NT2/D1 (cell line): ENCODE measurements at regions not wholly inside any gene's neighbourhood (a gene's known extent, or its start where the extent isn't known, plus 50 kb on each side); places are given as distances from the start of the nearest gene placed in this dataset.

Experiments used
- DNase-seq: peaks from one replicate; pipeline ENCODE4 v3.0.0-alpha.2; 2011; ENCODE audit warnings: low read depth, low spot score
- H3K27me3 ChIP-seq: 2 replicates; pipeline ENCODE4 v1.6.0; 2011; ENCODE audit warnings: mild to moderate bottlenecking; ENCODE audit not compliant: insufficient read length, insufficient read depth
- H3K36me3 ChIP-seq: 2 replicates; pipeline ENCODE4 v1.6.1; 2011; ENCODE audit warnings: mild to moderate bottlenecking, low read length, mixed read lengths; ENCODE audit not compliant: insufficient read depth, insufficient read length
- H3K4me1 ChIP-seq: 2 replicates; pipeline ENCODE4 v1.5.1; 2011; ENCODE audit not compliant: insufficient read depth, insufficient read length
- H3K4me3 ChIP-seq: 2 replicates; pipeline ENCODE4 v1.5.1; 2011; ENCODE audit warnings: low read depth; ENCODE audit not compliant: insufficient read length
- H3K9ac ChIP-seq: 2 replicates; pipeline ENCODE4 v1.6.0; 2011; ENCODE audit warnings: low read depth; ENCODE audit not compliant: insufficient read length
- H3K9me3 ChIP-seq: 2 replicates; pipeline ENCODE4 v1.5.1; 2011; ENCODE audit warnings: mild to moderate bottlenecking, low read length; ENCODE audit not compliant: insufficient read depth
- SUZ12 ChIP-seq: IDR thresholded peaks from 2 replicates; pipeline ENCODE4 v1.6.1; 2011; ENCODE audit not compliant: insufficient read length, insufficient read depth; ENCODE audit errors: extremely low read depth
- YY1 ChIP-seq: IDR thresholded peaks from 2 replicates; pipeline ENCODE4 v1.6.1; 2011; ENCODE audit not compliant: insufficient read length, insufficient read depth
- ZNF274 ChIP-seq: IDR thresholded peaks from 2 replicates; pipeline ENCODE4 v1.6.1; 2011; ENCODE audit warnings: mild to moderate bottlenecking, low read depth, low read length

DNA sequence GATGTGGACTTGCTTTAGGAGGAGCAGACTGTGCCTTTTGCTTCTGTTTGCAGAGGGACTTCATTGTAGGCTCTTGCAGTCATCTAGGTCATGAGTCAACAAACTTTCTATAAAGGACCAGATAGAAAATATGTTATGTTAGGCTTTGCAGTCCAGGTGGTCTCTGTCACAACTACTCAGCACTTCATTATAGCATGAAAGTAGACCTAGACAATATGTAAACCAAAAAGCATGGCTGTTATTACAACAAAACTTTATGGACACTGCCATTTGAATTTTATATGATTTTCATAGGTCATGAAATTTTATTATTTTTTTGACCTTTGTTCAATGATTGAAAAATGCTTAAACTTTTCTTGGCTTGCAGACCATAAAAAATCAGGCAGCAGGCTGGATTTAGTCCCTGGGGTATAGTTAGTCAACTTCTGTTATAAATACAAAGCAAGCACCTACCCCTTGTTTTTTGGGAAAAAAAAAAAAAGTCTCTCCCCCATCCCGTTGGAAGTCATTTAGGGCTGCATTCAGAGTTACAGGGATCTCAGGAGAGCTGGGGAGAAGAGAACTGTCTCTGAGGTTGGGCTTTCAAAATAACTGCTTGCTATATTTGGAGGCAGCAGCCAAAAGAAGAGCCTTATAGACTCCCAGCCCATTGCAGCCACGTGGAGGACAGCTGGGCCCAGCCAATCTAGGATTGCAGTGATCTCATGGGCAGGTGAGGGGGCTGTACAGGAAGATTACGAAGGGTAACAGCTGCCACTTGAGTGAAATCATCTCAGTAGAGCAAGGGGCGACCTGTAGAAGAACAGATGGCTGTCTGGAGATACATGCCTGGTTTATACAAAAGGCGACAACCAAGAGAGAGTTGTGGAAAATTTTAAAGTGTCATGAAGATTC is 136.6 kb upstream of the TNC start:
- Histone ChIP-seq H3K36me3 (no peaks in the 10 kb centered on the region), H3K9me3 (peaks cover 6% of the 10 kb centered on the region; the same call in 1 of the 2 replicates), H3K9ac (no peak overlapping the region), H3K4me1 (no peaks in the 10 kb centered on the region), H3K4me3 (no peak overlapping the region), H3K27me3 (no peaks in the 10 kb centered on the region)
- no peak for DNase-seq
- TF ChIP-seq ZNF274 (no peak), YY1 (no peak), SUZ12 (no peak)

- H3K4me1 ChIP-seq: no peaks in the 10 kb centered on the region
- no peak for DNase-seq
- H3K36me3 ChIP-seq: no peaks in the 10 kb centered on the region
- no peak overlapping the region for H3K4me3 ChIP-seq
- no peaks in the 10 kb centered on the region for H3K9me3 ChIP-seq
- H3K27me3 ChIP-seq: no peaks in the 10 kb centered on the region
- TF ChIP-seq SUZ12 (no peak), YY1 (no peak), ZNF274 (no peak)
- H3K9ac ChIP-seq: no peak overlapping the region
Measured at GRCh38 chr9:115261656-115262081, 143.7 kb upstream of the TNC start.

- H3K4me3 ChIP-seq: no peak overlapping the region
- no peaks in the 10 kb centered on the region for H3K36me3 ChIP-seq
- no peak for DNase-seq
- no peaks in the 10 kb centered on the region for H3K4me1 ChIP-seq
- H3K27me3 ChIP-seq: no peaks in the 10 kb centered on the region
- H3K9me3 ChIP-seq: no peaks in the 10 kb centered on the region
- no peak for TF ChIP-seq SUZ12
- TF ChIP-seq ZNF274: no peak
- TF ChIP-seq YY1: no peak
- no peak overlapping the region for H3K9ac ChIP-seq
Measured at GRCh38 chr9:115262477-115262876, 144.5 kb upstream of the TNC start.

GRCh38 chr9:115262952-115263351 is 145.0 kb upstream of the TNC start:
- H3K4me3 ChIP-seq: no peak overlapping the region
- no peaks in the 10 kb centered on the region for H3K27me3 ChIP-seq
- no peak for DNase-seq
- H3K4me1 ChIP-seq: no peaks in the 10 kb centered on the region
- no peaks in the 10 kb centered on the region for H3K9me3 ChIP-seq
- H3K9ac ChIP-seq: no peak overlapping the region
- no peaks in the 10 kb centered on the region for H3K36me3 ChIP-seq
- no peak for TF ChIP-seq ZNF274

DNA sequence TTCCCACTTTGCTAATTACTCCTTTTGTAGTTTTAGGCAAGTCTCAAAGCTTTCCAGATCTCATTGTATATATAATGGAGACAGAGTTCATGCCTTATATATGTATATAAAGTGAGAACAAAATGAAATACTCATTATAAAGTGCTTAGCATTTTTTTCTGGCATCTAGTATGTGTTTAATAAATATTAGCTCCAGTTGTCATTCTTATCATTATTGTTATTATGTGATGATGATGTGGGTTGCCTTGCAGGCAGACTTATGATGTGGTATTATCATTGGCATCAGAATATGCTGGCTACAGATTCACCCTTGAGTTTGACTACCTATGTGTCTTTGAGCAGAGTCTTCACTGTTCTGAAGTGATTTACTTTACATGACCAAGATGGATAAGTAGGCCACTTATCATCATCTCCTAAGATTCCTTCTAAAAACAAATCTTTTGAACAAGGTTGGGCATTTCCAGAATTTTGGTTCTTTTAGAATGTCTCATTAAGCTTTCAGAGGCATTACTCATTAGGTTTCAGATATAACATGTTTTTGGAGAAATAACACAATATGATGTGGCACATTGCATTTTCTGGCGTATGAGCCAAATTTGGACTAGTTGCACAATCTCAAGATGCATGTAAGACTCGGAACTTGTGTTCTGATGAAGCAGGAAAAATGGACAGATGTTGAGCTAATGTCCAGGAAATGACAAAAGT is 145.6 kb upstream of the TNC start:
- H3K36me3 ChIP-seq: no peaks in the 10 kb centered on the region
- H3K27me3 ChIP-seq: no peaks in the 10 kb centered on the region
- H3K4me1 ChIP-seq: no peaks in the 10 kb centered on the region
- H3K4me3 ChIP-seq: no peak overlapping the region
- H3K9me3 ChIP-seq: no peaks in the 10 kb centered on the region
- no peak for DNase-seq
- no peak overlapping the region for H3K9ac ChIP-seq
- TF ChIP-seq ZNF274 (no peak), SUZ12 (no peak), YY1 (no peak)

GRCh38 chr9:115264313-115264712 is 146.4 kb upstream of the TNC start:
- DNase-seq: no peak
- Histone ChIP-seq H3K27me3 (no peaks in the 10 kb centered on the region), H3K4me1 (no peaks in the 10 kb centered on the region), H3K9me3 (no peaks in the 10 kb centered on the region), H3K9ac (no peak overlapping the region), H3K4me3 (no peak overlapping the region), H3K36me3 (no peaks in the 10 kb centered on the region)
- TF ChIP-seq ZNF274: no peak
- no peak for TF ChIP-seq YY1
- no peak for TF ChIP-seq SUZ12

DNA sequence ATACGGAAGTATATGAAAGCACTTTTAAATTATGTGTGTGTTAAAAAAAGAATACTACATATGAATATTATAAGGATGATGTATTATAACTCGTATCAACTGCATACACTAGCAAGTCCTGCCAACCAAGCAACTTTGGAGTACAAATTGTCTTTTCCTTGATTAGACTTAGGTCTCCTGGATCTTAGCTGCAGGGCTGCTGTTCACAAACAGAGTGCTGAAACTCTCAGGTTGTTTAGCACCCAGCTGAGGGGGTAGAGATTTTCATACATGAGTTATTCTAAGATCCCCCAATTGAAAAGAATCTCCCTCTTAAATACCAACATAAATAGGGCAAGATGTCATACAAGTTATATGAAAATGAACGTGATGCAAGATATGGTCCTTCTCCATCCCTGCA is 149.8 kb upstream of the TNC start:
- H3K27me3 ChIP-seq: no peaks in the 10 kb centered on the region
- H3K36me3 ChIP-seq: no peaks in the 10 kb centered on the region
- no peaks in the 10 kb centered on the region for H3K9me3 ChIP-seq
- H3K9ac ChIP-seq: no peak overlapping the region
- H3K4me3 ChIP-seq: no peak overlapping the region
- no peaks in the 10 kb centered on the region for H3K4me1 ChIP-seq
- DNase-seq: no peak
- TF ChIP-seq SUZ12 (no peak), YY1 (no peak), ZNF274 (no peak)
